Breast epithelium (tissue), 3 donors: ENCODE measurements at regions not wholly inside any gene's neighbourhood (a gene's known extent, or its start where the extent isn't known, plus 50 kb on each side); places are given as distances from the start of the nearest gene placed in this dataset.

Experiments used
- CTCF ChIP-seq, 3 donors: fragments of 450-650 bp; IDR thresholded peaks; one replicate each; pipeline ENCODE4 v1.5.1; 2016 to 2017; ENCODE audit warnings: antibody characterized with exemption in 3 of 3, mild to moderate bottlenecking in 3 of 3, moderate library complexity in 3 of 3
- POLR2A ChIP-seq: fragments of 450-650 bp; IDR thresholded peaks from one replicate; pipeline ENCODE4 v1.6.1; 2016; ENCODE audit warnings: antibody characterized with exemption, mild to moderate bottlenecking, moderate library complexity
- POLR2AphosphoS5 ChIP-seq, 3 donors: sonication (generic); formaldehyde crosslinking; IDR thresholded peaks; one replicate each; pipeline ENCODE4 v1.6.1; 2017; ENCODE audit warnings: antibody characterized with exemption in 3 of 3

GRCh38 chr2:67294218-67294617 lies 102.9 kb upstream of the ETAA1 start:
- TF ChIP-seq CTCF (IDR thresholded peaks at IDR 0.05) (no peak), POLR2AphosphoS5 (IDR thresholded peaks at IDR 0.05) (no peak), POLR2A (no peak)
